ENCODE measurements at regions not wholly inside any gene's neighbourhood (a gene's known extent, or its start where the extent isn't known, plus 50 kb on each side); places are given as distances from the start of the nearest gene placed in this dataset.

GRCh38 chr5:56386046-56386445 lies 152.9 kb upstream of the ANKRD55 start:
- TF ChIP-seq CTCF (conservative IDR thresholded peaks at IDR 0.05): no peak
- no peak for TF ChIP-seq EZH2 (IDR thresholded peaks at IDR 0.05; ENCODE audit: low read depth)

Measured in PC-9 (cell line).